IMR-90 (cell line): ENCODE measurements at regions not wholly inside any gene's neighbourhood (a gene's known extent, or its start where the extent isn't known, plus 50 kb on each side); places are given as distances from the start of the nearest gene placed in this dataset.

Experiments
- ATAC-seq: fragments of 200-7000 bp; cut with Tn5 transposase; 2 replicates; pipeline ENCODE4 v1.9.1; 2020; ENCODE audit warnings: low read depth, mild to moderate bottlenecking, moderate library complexity
- BruUV-seq: library from RNA; stranded (reverse); fragments of 400-500 nt; replicated peaks from 2 replicates; lab custom pipeline; 2021; lab: Mats Ljungman, UMichigan
- CTCF ChIA-PET: fragments of 300-600 bp; formaldehyde crosslinking; extraction: SDS; loops from one replicate; lab custom pipeline; 2021; ENCODE audit warnings: antibody characterized with exemption; lab: Yijun Ruan, JAX
- POLR2A ChIA-PET: fragments of 300-600 bp; sonication (Branson Sonifier 250); formaldehyde crosslinking; loops from one replicate; lab custom pipeline; 2022; ENCODE audit warnings: antibody characterized with exemption; ENCODE audit not compliant: unreplicated experiment; lab: Charles Lee
- DNase-seq: peaks from one replicate; pipeline ENCODE4 v3.0.0; 2013
- H2AFZ ChIP-seq: replicated peaks from 2 replicates; pipeline ENCODE3; 2013; ENCODE audit warnings: low read length, mild to moderate bottlenecking; ENCODE audit not compliant: poor library complexity
- H2AK5ac ChIP-seq: 2 replicates; pipeline ENCODE4 v1.6.1; 2013; ENCODE audit warnings: low read depth, low read length, inconsistent platforms
- H2AK9ac ChIP-seq: replicated peaks from 2 replicates; pipeline ENCODE3; 2013; ENCODE audit warnings: mild to moderate bottlenecking, low read depth, low read length, moderate library complexity; ENCODE audit not compliant: poor library complexity
- H2BK120ac ChIP-seq: 2 replicates; pipeline ENCODE4 v1.6.1; 2013; ENCODE audit warnings: low read depth, low read length, inconsistent platforms
- H2BK15ac ChIP-seq: 3 replicates; pipeline ENCODE4 v1.6.1; 2013; ENCODE audit warnings: low read depth, low read length, inconsistent platforms
- H2BK20ac ChIP-seq: 2 replicates; pipeline ENCODE4 v1.6.1; 2013; ENCODE audit warnings: low read depth, mild to moderate bottlenecking, inconsistent platforms, low read length, moderate library complexity
- H2BK5ac ChIP-seq: 2 replicates; pipeline ENCODE4 v1.6.1; 2013; ENCODE audit warnings: mild to moderate bottlenecking, low read depth, low read length, inconsistent platforms; ENCODE audit not compliant: poor library complexity, severe bottlenecking
- H3K14ac ChIP-seq: replicated peaks from 2 replicates; pipeline ENCODE4 v1.6.1; 2013; ENCODE audit warnings: low read depth, low read length, inconsistent platforms
- H3K18ac ChIP-seq: 2 replicates; pipeline ENCODE4 v1.6.1; 2013; ENCODE audit warnings: low read depth, low read length, control low read depth
- H3K23ac ChIP-seq: 2 replicates; pipeline ENCODE4 v1.6.1; 2013; ENCODE audit warnings: low read depth, low read length, inconsistent platforms
- H3K27ac ChIP-seq: 2 replicates; pipeline ENCODE4 v1.5.1; 2013; ENCODE audit warnings: mild to moderate bottlenecking, control low read depth, low read length; ENCODE audit not compliant: insufficient read depth
- H3K27me3 ChIP-seq: 2 replicates; pipeline ENCODE4 v1.6.1; 2013; ENCODE audit warnings: low read length; ENCODE audit not compliant: control insufficient read depth, insufficient read depth
- H3K36me3 ChIP-seq: 2 replicates; pipeline ENCODE4 v1.6.1; 2013; ENCODE audit warnings: low read length, mixed read lengths; ENCODE audit not compliant: control insufficient read depth, insufficient read depth
- H3K4ac ChIP-seq: 2 replicates; pipeline ENCODE4 v1.6.1; 2013; ENCODE audit warnings: low read depth, low read length, inconsistent platforms
- H3K4me1 ChIP-seq: 2 replicates; pipeline ENCODE4 v1.6.1; 2013; ENCODE audit warnings: low read length, mixed read lengths; ENCODE audit not compliant: control insufficient read depth, insufficient read depth
- H3K4me2 ChIP-seq: 2 replicates; pipeline ENCODE4 v1.6.1; 2013; ENCODE audit warnings: low read depth, mild to moderate bottlenecking, control low read depth, low read length, moderate library complexity
- H3K4me3 ChIP-seq: 2 replicates; pipeline ENCODE4 v1.5.1; 2013; ENCODE audit warnings: low read depth, mild to moderate bottlenecking, control low read depth, low read length, moderate library complexity; ENCODE audit not compliant: insufficient read depth
- H3K56ac ChIP-seq: 2 replicates; pipeline ENCODE4 v1.6.1; 2013; ENCODE audit warnings: low read length, inconsistent platforms; ENCODE audit not compliant: insufficient read depth; ENCODE audit errors: extremely low read depth
- H3K79me1 ChIP-seq, 2 experiments: 2 replicates each; pipeline ENCODE4 v1.6.1; 2013; ENCODE audit warnings: low read length in 2 of 2, inconsistent platforms in 1 of 2, low read depth in 1 of 2
- H3K9ac ChIP-seq: 2 replicates; pipeline ENCODE4 v1.6.1; 2013; ENCODE audit warnings: low read depth, low read length, control low read depth
- H3K9me1 ChIP-seq: 2 replicates; pipeline ENCODE4 v1.6.1; 2013; ENCODE audit warnings: low read length, inconsistent platforms; ENCODE audit not compliant: insufficient read depth
- H3K9me3 ChIP-seq: 2 replicates; pipeline ENCODE4 v1.6.1; 2013; ENCODE audit warnings: low read length; ENCODE audit not compliant: control insufficient read depth, insufficient read depth
- H4K20me1 ChIP-seq: 2 replicates; pipeline ENCODE4 v1.6.1; 2013; ENCODE audit warnings: low read length, inconsistent platforms; ENCODE audit not compliant: insufficient read depth
- H4K5ac ChIP-seq: 2 replicates; pipeline ENCODE4 v1.6.1; 2013; ENCODE audit warnings: mild to moderate bottlenecking, low read depth, low read length, control low read depth
- H4K8ac ChIP-seq, 2 experiments: 2 replicates each; pipeline ENCODE4 v1.6.1; 2013; ENCODE audit warnings: low read depth in 2 of 2, low read length in 2 of 2, control low read depth in 1 of 2, inconsistent platforms in 1 of 2
- H4K91ac ChIP-seq: 2 replicates; pipeline ENCODE4 v1.6.1; 2013; ENCODE audit warnings: low read depth, low read length, inconsistent platforms; ENCODE audit not compliant: insufficient read depth
- BHLHE40 ChIP-seq: fragments of 150-350 bp; IDR thresholded peaks from 2 replicates; pipeline ENCODE4 v1.6.1; 2016; ENCODE audit warnings: mild to moderate bottlenecking, low read depth, low read length
- ELK1 ChIP-seq: fragments of 150-350 bp; IDR thresholded peaks from 2 replicates; pipeline ENCODE4 v1.6.1; 2016; ENCODE audit warnings: low read depth, mild to moderate bottlenecking, low read length, moderate library complexity, borderline replicate concordance
- MAFK ChIP-seq: IDR thresholded peaks from 2 replicates; pipeline ENCODE4 v1.6.1; 2012; ENCODE audit warnings: low read depth, low read length, improper control_type of control experiment
- POLR2A ChIP-seq: IDR thresholded peaks from 2 replicates; pipeline ENCODE4 v1.6.1; 2012; ENCODE audit warnings: mild to moderate bottlenecking, low read depth, low read length
- SMC3 ChIP-seq: fragments of 150-350 bp; IDR thresholded peaks from 2 replicates; pipeline ENCODE4 v1.6.1; 2016; ENCODE audit warnings: low read depth, mild to moderate bottlenecking, antibody characterized with exemption, low read length, moderate library complexity
- USF2 ChIP-seq: fragments of 150-350 bp; IDR thresholded peaks from 2 replicates; pipeline ENCODE4 v1.6.1; 2017; ENCODE audit warnings: mild to moderate bottlenecking, antibody characterized with exemption, low read length, low read depth
- WGBS, 2 experiments: methylation state at CpG; one replicate each; pipeline versions ENCODE4 v1.1.5 to v1.1.7; 2013; ENCODE audit warnings: missing lambda C conversion rate in 2 of 2; ENCODE audit not compliant: insufficient read length in 1 of 2; ENCODE audit errors: extremely low coverage in 2 of 2; 5-methylcytosine and 5-hydroxymethylcytosine counted together
- dilution Hi-C: fragments of 300-500 bp; cut with HindIII; formaldehyde crosslinking; loops from one replicate; pipeline ENCODE4 v1.14.3; 2018; ENCODE audit warnings: low sequenced_read_pairs; ENCODE audit not compliant: unreplicated experiment
- in situ Hi-C: fragments of 300-500 bp; cut with MboI; formaldehyde crosslinking; loops from 3 replicates; pipeline ENCODE4 v1.14.3; 2019; ENCODE audit warnings: low sequenced_read_pairs, inconsistent platforms, mixed read lengths
- intact Hi-C: fragments of 100-400 bp; cut with micrococcal nuclease; formaldehyde crosslinking; loops from 2 replicates; pipeline ENCODE4 v1.10.0; 2022

- Histone ChIP-seq H3K18ac (no peak overlapping the region), H3K27me3 (no peaks in the 10 kb centered on the region), H4K20me1 (no peaks in the 10 kb centered on the region), H2BK120ac (no peak overlapping the region), H3K9me1 (no peaks in the 10 kb centered on the region), H3K14ac (no peak overlapping the region), H3K9me3 (peaks cover 62% of the 10 kb centered on the region), H4K5ac (no peak overlapping the region), H2AK5ac (no peak overlapping the region), H2BK15ac (no peak overlapping the region), H3K4me3 (no peak overlapping the region), H2AK9ac (no peak overlapping the region), H3K4me1 (no peaks in the 10 kb centered on the region), H2AFZ (no peak overlapping the region), H3K27ac (no peak overlapping the region), H3K4ac (no peak overlapping the region), H4K8ac (no peak overlapping the region), H3K9ac (no peak overlapping the region), H2BK20ac (no peak overlapping the region), H2BK5ac (no peak overlapping the region), H4K91ac (no peak overlapping the region), H3K56ac (no peak overlapping the region), H3K4me2 (no peak overlapping the region), H3K23ac (no peak overlapping the region), H3K79me1 (no peaks in the 10 kb centered on the region), H3K36me3 (no peaks in the 10 kb centered on the region)
- dilution Hi-C loops, result no loop called here
- no peak for TF ChIP-seq USF2
- no peak for TF ChIP-seq SMC3
- TF ChIP-seq MAFK, result no peak
- no peak for TF ChIP-seq BHLHE40
- no peak for TF ChIP-seq POLR2A
- TF ChIP-seq ELK1, result no peak
- BruUV-seq, result no TSS peak
- in situ Hi-C loops, result no loop called here
- no peak for ATAC-seq
- intact Hi-C loops, result no loop called here
- ChIA-PET POLR2A (no interaction called here), CTCF (no interaction called here)
- 82% methylated on average over 4 of the region's 9 CpGs; no CpG with 5 or more reads in 1 of the 2 experiments for WGBS, 2 experiments
- DNase-seq, result no peak
Measured at GRCh38 chr18:78721981-78722380, 257.6 kb upstream of the SALL3 start.
